IPS DF 19.7 (cell line): ENCODE measurements at regions not wholly inside any gene's neighbourhood (a gene's known extent, or its start where the extent isn't known, plus 50 kb on each side); places are given as distances from the start of the nearest gene placed in this dataset.
"Not testable (repeated sequence)": the region's sequence is repeated elsewhere in the genome, so short reads cannot be mapped to it uniquely, and the experiment has no call there.

Experiments used
- DNase-seq: peaks from one replicate; pipeline ENCODE4 v3.0.0-alpha.2; 2013; ENCODE audit warnings: low read depth, low spot score

DNA sequence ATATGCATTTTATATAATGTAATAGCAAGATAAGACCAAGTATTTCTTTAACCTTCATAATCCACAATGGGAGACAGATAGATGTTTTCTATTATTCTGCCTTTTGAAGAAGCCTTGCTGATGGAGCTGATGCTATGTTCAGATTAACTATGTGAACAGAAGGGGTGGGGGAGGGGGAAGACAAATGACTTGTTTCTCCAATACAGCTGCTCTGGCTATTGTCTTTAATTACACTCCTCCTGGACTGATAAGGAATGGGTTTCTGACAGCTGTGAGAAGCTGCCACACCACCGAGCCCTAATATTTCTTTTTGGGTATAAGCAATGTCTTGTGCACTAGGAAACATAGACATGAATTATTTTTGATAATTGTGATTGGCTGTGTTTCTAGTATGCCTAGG, 62.0 kb downstream of the CAVIN4 start:
- no peak for DNase-seq

DNA sequence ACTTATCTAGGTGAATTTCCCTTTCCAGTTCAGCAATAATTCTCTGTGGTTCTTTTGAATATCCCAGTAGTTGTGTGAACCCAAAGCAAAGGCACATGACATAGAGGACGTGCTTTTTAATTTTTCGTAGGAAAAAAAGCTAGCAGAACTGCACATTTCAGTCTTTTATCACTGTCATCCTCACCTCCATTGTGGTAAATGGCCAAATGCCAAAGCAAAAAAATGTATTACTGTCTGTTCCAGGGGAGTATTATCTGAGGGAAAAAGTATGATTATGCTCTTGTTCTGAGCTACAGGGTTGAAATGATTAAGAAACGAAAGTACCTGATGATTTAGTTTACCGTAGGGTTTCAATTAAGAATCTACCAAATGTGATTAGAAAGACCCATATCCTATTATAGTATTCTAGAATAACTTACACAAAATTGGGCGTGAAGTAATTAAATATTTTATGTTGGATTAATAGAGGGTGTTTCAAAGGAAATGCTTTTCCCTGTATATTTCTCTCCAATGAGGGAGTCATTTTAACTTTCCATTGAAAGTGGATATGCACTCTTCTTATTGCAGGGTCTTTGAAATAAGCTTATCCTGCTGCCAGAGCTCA, 62.7 kb downstream of the CAVIN4 start:
- DNase-seq = no peak

DNA sequence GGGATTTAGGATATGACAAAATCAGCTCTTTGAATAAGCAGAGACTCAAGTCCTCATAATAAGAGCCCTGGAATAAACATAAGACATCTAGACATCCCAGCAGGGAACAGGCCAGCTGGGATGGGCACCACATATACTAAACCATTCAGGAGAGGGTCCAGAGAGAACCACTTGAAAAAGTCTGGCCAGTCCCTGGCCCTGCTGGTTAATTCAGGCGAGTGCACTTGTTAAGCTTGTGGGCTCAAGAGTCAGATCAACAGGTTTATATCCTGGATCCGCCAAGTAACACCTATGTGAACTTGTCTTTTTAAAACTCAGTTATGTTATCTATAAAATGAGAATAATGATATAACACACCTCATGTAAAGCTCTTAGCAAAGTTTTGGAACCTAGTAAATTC, 63.3 kb downstream of the CAVIN4 start:
- DNase-seq = no peak

DNA sequence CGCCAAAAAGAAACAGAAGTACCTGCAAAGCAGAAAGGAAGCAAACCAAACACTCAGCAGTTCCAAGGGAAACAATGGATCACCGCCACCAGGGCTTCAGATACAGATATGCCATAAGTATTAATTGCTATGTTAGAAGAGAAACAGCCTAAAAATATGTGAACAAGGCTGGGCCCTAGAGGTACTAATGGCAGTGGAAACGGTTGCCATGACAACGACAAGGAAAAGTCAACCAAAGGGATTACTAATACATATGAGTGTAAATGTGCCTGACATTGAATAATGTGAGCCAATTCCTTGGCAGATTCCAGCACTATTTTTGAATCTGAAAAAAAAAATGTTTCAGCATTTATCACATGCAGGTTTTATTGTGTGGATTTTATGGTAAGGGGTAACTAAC, 75.0 kb downstream of the CAVIN4 start:
- DNase-seq = no peak

DNA sequence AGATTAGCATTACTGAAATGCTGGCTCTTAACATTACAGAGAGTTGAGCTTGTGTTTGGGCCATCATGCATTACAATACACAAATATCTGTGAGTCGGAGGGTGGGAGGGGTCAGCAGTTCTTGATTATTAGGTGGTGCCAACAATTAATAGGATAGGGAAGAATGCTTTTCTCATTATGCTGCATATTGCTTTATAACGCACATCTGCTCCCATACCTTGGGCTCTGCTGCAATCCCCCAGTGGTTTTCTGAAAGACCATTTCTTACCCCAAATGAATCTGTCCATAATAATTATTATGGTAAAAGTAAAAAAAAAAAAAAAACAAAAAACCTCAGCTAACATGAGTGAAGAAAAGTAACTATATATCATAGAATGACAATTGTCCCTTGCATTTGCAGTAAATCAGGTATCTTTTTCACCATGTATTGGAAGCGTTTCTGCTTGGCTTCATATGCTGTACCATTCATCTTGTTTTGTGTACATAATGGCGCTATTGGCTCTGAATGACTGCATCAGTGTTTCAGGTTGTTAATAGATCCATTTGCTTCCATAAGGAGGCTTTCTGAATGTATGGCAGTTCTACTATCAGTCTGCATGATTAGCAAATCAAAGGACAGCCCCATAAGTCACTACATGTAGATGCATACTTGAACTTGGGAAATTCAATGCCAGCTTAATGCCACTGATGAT, 75.9 kb downstream of the CAVIN4 start:
- no peak for DNase-seq

DNA sequence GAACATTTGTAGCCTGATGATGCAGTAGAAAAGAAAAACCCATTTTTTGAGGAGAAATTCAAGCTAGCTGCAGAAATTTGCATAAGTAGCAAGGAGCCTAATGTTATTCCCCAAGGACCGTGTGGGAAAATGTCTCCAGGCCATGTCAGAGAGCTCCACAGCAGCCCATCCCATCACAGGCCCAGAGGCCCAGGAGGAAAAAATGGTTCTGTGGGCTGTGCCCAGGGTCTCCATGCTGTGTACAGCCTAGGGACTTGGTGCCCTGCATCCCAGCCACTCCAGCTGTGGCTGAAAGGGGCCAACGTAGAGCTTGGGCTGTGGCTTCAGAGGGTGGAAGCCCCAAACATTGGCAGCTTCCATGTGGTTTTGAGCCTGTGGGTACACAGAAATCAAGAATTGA, 79.0 kb downstream of the CAVIN4 start:
- not testable (repeated sequence) for DNase-seq

DNA sequence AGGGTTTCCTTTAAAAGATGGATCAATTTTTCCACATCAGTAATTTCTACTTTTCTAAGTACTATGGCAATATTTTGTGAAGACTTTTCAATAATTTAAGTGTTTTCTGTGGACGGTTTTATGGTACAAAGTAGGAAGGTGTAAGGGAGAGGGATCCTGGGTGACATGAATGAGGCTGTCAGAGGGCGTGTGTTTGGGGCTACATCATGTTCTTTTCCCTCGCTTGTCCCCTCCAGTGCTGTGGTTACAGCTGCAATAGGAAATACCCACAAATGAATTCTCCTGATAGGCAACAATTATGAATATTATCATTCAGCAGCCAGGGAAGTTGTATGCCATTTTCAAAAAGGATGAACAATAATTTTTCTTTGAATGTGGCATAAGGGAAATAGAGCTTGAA, 83.8 kb downstream of the CAVIN4 start:
- DNase-seq = no peak

DNA sequence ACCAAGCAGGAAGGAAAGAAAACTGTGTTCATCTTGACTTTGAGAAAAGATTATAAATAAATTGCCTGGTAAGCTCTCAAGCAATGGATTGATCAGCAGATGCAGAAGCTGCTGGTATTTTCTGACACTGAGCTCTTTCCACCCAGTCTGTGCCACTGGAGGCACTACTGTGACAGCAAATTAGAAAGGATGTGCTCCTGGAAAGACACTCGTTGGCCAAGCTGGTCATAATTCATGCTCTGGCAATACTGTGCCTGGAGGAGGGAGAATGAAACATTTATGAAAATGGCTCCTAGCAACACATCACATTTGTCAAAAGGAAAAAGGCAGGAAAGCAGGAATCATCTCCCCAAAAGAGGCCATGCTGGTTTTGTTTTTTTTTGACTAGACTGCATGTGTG, 84.2 kb downstream of the CAVIN4 start:
- no peak for DNase-seq

DNA sequence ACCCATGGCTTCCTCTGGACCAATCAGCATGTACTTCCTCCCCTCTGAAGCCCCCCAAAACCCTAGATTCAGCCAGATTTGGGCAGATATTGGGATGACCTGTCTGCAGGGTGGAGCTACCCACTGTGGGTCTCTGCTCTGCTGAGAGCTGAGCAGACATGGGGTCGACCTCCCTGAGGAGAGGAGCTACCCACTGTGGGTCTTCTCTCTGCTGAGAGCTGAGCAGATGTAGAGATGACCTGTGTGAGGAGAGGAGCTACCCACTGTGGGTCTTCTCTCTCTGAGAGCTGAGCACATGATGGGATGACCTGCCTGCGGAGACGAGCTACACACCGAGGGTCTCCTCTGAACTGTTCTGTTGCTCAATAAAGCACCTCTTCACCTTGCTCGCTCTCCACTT, 89.6 kb downstream of the CAVIN4 start:
- no peak for DNase-seq

DNA sequence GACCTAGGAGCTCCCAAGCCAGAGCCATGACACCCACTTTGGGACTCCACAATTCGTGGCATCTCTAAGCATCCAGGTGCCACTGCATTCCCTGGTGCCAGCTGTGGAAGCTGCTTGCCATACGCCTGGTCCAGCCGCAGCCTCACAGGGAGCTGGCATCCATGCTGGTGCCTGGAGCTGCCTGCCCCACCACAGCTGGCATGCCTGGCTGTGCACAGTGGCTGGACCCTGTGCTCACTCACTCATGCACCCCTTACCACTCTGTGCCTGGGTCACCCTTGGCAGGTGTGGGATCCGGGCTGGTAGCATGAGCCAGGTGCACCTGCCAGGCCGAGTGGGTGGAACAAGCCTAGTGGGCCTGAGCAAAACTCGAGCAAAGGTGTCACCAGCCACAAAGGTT, 90.1 kb downstream of the CAVIN4 start:
- no peak for DNase-seq

DNA sequence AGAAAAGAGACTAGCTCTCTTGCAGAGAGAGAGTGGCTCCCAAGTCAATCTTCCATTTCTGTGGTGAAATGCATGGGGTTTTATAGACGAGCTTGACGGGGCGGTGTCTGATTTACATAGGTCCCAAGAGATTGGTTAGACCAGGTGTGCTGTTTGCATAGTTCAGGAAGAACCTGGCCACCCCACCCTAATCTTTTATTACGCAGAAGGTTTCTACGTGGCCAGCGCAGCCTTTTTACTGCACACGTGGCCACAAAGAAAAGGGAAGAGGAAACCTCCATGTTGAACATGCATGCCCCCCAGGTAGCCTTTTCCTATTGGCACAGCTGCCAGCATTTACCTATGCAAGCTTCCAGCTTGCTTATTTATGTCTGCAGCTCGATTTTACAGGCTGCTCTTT, 92.1 kb downstream of the CAVIN4 start:
- DNase-seq = peak; percentile 60

DNA sequence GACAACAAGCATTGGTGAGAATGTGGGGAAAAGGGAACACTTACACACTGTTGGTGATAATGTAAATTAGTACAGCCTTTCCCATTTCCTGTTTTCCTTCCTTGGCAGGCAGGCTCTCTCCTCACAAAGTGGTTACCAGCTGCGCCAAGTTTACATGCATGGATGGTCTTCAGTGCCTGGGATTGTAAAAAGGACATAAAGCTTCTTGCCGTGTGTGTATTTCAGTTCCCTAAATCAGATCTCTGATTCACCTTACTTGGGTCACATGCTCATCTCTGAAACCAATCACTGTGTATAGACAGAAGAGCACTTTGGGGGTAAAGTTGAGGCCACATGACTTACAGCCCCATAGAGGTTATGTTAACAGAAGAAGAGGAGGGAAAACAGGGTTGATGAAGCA, 92.8 kb downstream of the CAVIN4 start:
- no peak for DNase-seq

DNA sequence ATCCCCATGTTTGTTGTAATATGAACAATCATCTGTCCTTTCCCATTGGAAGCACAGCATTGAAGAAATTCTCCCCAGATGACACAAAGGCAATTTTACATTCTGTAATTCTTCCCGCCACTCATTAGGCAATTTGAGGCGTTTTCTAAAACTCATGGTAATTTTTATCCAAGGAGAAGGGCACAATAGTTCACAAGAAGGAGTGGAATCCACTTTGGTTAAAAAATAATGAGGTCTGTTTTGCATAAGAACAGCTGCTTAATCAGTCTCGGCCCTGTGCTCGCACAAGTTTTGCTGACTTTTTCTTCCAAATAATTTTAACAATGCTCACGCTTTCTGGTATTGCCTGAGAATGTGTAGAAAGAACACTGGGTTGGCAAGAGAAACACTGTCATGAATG, 94.0 kb downstream of the CAVIN4 start:
- no peak for DNase-seq

DNA sequence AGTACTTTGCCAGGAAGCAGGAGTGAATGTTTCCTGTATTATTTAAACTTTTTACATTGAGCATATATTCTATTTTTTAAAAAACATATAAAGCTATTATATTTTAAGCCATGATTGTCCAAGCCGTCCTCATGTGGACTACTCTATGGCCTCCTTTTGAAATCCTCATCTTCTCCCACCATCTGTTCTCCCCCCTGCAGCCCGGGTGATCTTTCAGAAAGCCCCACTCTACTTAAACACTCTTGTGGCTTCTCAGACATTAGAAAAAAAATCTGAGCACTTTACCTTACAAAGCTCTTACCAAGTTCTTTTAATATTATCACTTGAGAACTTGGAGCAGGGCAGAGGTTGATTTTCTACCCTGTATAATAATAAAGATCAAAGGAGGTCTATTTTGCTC, 95.4 kb downstream of the CAVIN4 start:
- DNase-seq = no peak

DNA sequence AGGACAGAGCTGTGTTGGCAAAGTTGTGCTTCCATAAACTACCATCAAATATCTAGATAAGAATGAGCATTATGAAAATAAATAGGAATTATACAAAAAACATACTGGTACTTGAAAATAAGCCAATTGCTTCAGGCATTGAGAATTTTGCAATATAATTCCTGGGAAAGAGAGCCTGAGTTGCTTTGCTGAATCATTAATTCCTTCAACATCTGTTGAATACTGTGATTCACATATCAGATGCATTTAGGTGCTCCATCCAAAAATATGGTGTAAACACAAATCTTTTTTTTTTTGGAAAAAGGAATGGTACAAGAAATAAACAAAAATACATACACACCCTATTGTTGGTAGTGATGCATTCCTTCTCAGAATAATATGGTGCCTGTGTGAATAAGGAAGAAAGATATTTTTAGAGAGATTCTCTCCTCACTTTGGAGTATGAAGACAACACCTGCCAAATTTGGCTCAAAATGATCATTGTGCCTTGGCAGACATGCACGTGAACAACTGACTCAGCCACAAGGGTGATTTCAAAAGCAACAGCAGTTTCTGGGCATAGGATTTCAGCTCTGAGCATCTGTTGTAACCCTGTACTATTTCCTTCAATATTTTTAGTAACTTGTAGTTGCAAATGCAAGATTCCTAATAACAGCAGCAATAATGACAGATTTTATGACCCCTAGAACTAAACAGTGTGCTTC, 96.7 kb downstream of the CAVIN4 start:
- DNase-seq = no peak

DNA sequence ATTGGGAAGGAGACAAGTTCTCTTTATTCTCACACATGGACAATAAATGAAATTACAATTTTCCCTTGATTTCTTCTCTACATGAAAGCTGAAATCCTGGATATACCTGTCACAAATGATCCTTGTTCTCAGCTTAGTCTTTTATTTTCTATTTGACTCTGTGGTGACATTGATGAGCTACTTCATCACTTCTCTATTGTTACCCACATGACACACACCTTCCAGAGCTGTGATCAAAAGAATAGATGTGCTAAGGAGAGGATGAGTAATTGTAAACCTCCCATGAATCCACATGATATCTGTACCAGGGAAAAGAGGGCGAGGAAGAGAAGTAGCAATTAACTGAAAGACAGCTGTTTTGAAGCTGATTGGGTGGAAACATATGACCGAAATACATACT, 102.0 kb downstream of the CAVIN4 start:
- DNase-seq = no peak

DNA sequence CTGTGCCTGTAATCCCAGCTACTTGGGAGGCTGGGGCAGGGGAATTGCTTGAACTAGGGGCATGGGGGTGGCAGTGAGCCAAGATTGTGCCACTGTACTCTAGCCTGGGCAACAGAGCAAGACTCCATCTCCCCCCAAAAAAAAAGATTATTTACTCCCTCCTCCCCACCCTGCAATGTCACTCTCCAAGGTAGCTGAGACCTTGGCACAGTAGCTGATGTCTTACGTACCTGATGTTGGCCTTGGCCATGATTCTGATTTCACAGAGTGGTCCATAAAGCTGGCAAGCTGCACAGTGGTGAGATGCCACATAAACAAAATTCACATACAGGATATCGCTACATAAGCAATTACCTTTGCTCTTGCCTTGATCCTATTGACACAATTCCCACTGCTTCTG, 108.5 kb downstream of the CAVIN4 start:
- no peak for DNase-seq

DNA sequence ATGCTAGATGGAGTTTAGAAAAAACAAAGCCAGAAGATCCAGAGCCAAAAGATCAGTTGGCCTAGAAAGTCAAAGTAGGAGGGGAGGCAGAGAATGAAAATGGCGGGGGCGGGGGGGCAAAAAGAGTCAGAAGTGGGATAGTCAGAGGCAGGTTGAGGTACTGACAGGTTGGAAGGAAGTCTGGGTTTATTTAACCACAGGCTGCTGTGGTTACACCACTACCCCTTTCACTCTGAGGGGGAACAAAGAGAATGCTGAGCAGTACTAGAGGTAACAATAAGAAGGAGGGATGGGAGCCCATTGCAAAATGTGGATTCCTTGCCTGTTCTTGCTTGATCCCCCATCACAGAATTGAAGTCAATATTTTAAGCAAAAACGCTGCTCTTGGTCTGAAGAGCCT, 111.8 kb downstream of the CAVIN4 start:
- no peak for DNase-seq

DNA sequence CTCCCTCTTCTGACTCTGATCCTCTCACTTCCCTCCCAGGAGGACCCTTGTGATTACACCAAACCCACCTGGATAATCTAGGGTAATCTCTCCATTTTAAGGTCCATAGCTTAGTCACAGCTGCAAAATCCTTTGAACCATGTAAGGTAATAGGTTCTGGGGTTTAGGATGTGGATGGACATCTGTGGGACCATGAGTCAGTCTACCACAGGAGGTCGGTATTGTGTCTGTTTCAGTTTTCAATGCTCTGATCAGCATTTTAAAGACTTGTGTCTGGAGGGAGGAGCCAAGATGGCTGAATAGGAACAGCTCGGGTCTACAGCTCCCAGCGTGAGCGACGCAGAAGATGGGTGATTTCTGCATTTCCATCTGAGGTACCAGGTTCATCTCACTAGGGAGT, 112.6 kb downstream of the CAVIN4 start:
- DNase-seq = no peak

DNA sequence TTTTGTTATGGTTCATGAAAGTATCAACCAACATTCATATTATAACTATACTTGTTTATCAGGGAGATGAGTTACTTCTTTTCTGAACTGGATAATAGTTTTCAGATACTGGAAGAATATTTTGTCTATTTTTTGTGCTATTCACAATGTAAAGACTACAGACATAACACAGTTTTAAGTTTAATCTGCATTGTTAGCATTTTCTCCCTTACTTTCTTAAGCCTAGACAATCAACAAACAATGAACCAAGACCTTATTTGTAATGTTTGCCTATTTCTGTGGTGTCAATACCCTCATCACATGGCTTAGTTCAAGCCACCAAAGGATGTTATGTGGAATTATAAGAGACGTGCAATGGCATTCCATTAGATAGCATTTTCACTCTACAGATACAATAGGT, 119.5 kb downstream of the CAVIN4 start:
- no peak for DNase-seq

DNA sequence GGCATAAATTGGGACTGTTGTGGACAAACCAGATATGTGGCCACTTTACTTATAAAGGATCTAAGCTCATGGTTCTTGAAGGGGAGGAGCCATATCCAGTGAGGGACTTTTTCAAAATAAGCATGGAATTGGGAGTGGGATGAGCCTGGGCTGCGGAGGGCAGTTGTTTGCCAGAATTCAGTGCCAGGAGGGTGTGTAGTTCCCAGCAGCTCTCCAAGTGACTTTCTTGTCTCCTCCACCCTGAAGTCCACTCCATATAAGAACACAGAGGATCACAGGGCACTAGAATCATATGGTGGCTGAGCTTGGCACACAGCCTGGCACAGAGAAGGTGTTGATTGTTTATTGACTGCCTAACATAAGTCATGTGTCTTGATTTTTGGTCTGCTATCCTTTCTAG, 121.1 kb downstream of the CAVIN4 start:
- DNase-seq = no peak

DNA sequence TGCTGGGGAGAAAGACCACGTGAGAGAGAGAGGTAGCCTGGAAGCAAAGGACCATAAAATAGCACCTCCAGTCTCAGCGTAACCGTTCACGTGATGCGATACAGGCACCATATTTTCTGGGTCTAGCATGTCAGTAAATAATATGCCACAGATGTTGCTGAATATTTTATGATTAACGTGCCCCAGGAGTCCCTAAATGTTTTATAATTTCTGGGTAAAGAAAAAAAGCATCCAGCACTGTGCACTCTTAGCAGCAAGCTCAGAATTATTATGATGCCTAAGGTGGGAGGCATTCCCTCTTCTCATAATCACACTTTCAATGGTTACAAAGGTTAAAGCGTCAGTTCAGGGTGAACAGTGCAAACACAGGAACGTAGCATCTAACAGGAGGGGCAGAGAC, 121.8 kb downstream of the CAVIN4 start:
- no peak for DNase-seq

DNA sequence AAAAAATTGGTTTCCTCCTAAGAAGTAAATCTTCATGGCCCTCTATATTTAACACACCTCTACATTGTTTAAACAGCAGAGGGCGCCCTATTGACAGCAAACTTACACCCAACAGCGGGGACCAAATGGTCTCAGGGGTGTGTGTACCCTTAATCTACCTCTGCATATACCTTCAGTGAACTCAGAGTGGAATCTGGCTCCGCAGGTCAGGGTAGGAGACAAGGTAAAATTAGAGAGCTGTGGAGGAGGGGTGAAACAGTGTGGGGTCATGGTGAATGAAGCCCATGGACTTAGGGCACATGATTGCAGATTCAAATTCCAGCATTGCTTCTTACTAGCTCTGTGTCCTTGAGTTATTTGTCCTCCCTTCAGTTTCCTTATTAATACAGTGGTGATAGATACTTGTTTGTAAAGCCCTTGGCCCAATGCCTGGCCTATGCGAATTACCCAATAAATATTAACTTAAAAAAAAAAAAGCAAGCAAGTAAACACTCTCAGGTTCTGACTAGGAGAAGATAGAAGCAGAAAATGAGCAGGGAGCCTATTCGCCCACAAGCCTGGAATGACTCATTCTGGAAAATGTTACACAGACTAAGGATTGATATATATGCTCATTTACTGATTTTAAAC, 122.9 kb downstream of the CAVIN4 start:
- peak; percentile 20 for DNase-seq
